Daoy (cell line): ENCODE measurements at regions not wholly inside any gene's neighbourhood (a gene's known extent, or its start where the extent isn't known, plus 50 kb on each side); places are given as distances from the start of the nearest gene placed in this dataset.

Experiments
- DNase-seq: peaks from one replicate; pipeline ENCODE4 v3.0.0-alpha.2; 2015; ENCODE audit warnings: low read depth

DNA sequence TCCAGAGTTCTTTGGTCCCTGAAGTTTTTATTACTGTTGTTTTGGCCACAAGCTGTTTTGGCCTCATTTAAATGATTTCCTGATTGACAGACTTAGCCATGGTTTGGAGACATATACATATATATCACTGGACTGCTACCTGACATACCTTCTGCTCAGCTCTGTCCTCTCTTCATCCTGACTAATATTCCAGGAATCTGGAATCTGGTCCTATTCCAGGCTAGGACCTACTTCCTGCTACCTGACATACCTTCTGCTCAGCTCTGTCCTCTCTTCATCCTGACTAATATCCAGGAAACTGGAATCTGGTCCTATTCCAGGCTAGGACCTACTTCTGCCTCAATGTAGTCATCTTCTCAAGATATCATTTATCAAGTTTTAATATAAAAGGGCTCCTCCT, 724.4 kb upstream of the ROBO1 start:
- no peak for DNase-seq

- no peak for DNase-seq
These were observed 705.2 kb upstream of the ROBO1 start for GRCh38 chr3:80472961-80473360.

- no peak for DNase-seq
These were observed 704.7 kb upstream of the ROBO1 start for GRCh38 chr3:80472459-80472858.

GRCh38 chr3:80470433-80470832, 702.6 kb upstream of the ROBO1 start:
- no peak for DNase-seq

DNA sequence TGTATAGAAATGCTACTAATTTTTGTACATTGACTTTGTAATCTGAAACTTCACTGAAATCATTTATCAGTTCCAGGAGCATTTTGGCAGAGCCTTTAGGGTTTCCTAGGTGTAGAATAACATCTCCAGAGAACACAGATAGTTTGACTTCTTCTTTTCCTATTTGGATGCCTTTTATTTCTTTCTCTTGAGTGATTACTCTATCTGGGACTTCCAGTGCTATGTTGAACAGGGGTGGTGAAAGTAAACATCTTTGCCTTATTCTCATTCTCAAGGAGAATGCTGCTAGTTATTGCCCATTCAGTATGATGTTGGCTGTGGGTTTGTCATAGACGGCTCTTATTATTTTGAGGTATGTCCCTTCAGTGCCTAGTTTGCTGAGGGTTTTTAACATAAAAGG, 697.9 kb upstream of the ROBO1 start:
- DNase-seq = no peak

- no peak for DNase-seq
These were observed 683.6 kb upstream of the ROBO1 start for GRCh38 chr3:80451393-80451792.

DNA sequence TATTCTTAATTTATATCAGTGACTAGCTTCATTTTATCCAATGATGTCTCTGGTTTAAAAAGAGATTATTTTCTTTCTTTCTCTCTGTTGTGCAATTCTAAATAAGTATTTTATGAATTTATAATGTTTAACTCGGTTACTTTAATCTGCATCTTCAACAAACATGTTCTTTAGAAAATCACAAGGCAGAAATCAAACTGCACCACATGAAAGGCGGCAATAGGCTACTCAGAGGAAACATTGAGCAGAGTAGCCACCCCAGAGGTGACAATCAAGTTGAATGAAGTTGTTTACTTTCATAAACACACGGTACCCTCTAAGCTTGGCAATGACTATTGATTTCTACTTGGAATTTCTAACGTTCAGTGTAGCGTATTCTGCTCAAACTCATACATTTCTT, 677.8 kb upstream of the ROBO1 start:
- no peak for DNase-seq

GRCh38 chr3:80445053-80445452, 677.3 kb upstream of the ROBO1 start:
- no peak for DNase-seq

GRCh38 chr3:80439490-80439889, 671.7 kb upstream of the ROBO1 start:
- DNase-seq = no peak

GRCh38 chr3:80434366-80434765, 666.6 kb upstream of the ROBO1 start:
- no peak for DNase-seq

DNA sequence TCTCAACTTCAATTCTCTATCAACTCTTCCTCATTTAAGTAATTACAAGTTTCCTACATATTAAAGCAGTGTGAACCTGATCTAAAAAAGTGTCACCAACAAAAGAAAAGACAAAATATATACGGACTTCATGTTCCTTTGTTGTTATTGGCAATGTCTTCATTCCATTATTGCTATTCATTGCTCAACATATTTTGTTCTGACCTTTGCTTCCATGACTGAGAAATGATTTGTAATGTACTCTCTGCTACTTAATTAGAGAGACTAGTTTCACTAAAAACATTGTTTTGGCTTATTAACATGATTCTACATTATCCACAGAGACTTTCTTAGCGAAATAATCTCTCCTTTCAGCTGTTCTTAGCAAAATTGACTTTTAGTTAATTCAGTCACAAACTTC, 657.2 kb upstream of the ROBO1 start:
- DNase-seq = no peak

DNA sequence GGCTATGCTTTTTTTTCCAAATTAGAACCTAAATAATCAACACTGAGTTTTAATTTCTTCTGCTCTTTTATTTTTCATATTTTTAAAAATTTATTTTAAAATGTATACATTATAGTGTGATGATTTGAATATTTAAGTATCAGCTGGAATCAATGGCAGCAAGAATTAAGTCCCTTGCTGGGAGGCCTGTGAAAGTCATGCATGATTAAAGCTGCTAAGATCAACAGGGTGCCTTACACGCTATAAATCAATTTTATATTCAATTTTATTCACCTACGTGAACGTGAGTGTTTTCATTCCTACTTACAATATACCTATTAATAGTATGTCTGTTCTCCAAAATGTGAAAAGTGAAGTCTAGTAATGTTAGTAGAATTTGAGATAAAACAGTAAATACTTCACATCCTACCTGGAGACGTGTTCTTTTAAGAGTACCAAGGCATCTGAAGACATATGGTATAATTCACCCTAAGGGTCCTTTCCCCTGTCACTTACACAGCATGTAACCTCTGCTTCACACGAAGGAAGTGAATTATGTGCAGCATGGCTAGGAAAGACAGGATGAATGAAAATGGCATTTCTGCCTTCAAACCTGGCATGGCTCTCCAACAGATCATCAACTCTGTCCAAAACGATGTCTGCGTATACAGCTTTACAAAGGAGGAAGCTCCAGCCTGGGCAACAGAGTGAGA, 640.4 kb upstream of the ROBO1 start:
- no peak for DNase-seq

GRCh38 chr3:80405618-80406017, 637.8 kb upstream of the ROBO1 start:
- DNase-seq = no peak

DNA sequence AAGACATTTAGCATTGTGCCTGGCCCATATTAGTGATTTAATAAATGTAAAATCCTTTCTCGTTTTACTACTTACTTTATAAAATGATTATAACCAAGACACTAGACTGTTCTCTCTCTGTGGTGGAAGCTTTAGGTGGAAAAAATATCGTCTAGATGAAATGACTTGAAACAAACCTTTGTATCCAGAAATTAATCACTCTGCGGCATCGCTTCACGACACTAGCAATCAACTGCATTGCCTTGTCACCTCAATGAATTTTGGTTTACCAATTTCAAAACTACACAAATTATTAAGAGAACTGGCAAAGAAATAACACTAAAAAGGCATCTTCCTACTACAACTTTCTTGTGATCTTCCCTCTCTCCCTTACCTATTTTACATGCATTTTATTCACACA, 627.2 kb upstream of the ROBO1 start:
- DNase-seq = no peak

DNA sequence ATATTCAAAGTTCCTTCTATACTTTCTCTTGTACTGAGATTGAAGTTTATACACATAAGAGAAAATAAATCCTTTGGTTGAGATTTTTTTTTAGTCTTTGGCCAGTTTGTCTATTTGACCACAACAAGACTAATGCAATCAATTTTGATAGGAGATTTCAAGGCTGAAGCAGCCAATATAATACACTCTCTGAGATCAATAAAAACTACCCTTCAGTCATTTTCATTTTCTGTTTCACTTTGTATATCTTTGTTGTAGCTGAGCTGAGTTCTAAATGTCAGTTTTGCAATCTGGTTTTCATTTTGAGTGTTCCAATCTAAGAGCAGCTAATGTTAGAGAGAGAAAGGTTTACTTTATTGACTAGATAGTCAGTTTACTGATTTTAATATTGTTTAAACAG, 623.8 kb upstream of the ROBO1 start:
- DNase-seq = no peak

DNA sequence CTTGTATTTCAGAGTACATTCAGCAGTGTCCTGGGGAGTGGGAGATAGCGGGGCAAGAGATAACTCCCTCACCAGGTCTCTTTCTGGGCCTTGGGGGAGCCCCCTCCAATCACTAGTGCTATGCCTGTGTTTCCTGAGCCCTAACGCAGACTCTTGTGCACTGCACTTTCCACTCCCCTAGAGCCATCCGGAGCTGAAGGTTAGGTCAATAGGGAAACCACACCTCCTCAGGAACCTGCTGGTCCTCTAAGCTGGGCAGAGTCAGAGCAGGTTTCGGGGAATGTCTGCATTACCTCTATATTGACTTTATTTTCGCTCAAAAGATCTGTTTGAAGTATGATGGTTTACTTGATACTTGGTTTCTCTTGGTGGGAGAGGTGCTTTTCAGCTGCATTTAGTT, 617.0 kb upstream of the ROBO1 start:
- DNase-seq = no peak

GRCh38 chr3:80374423-80374822, 606.6 kb upstream of the ROBO1 start:
- DNase-seq = no peak

DNA sequence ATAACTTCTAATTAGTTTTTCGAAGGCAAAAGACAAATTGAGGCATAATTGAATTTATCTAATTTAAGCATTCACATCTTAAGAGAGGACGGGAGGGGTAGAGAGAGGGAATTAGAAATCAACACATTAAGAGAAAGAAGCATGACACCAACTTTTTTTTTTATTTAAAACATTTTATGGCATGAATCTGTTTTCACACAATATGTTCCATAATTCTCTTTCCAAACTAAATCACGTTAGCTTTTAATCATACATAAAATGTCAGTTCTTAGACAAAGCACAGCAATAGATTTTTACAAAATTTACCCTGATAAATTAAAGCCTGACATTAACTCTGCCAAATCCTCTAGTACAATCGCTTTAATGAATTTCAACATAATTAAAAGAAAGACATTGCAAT, 600.8 kb upstream of the ROBO1 start:
- no peak for DNase-seq

DNA sequence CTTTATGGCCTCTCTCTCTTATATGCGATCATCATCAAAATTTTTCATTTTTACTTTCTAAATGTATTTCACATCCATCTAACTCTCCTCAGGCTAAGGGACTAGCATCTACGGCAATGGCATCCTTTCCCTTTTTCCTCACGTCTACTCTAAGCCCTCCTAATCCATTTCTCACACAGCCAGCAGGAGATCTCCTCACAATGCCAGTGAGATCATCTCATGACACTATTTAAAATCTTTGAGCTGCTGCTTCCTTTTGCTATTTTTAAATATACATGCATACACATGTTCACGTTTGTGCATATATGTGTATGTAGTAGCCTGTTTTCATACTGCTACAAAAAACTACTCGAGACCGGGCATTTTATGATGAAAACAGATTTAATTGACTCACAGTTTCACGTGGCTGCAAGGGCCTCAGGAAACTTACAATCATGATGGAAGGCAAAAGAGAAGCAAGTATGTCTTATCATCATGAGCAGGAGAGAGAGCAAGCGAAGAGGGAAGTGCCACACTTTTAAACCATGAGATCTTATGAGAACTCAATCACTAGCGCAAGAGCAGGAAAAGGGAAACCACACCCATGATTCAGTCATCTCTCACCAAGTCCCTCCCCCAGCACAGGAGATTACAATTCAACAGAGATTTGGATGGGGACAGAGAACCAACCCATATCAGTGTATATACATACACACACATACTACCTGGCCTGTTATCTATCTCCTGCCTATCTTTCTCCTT, 599.2 kb upstream of the ROBO1 start:
- no peak for DNase-seq

GRCh38 chr3:80357761-80358160, 590.0 kb upstream of the ROBO1 start:
- no peak for DNase-seq

- no peak for DNase-seq
These were observed 587.3 kb upstream of the ROBO1 start for GRCh38 chr3:80355144-80355543.

- no peak for DNase-seq
These were observed 583.4 kb upstream of the ROBO1 start for GRCh38 chr3:80351201-80351600.

GRCh38 chr3:80350771-80351170, 583.0 kb upstream of the ROBO1 start:
- DNase-seq = no peak

DNA sequence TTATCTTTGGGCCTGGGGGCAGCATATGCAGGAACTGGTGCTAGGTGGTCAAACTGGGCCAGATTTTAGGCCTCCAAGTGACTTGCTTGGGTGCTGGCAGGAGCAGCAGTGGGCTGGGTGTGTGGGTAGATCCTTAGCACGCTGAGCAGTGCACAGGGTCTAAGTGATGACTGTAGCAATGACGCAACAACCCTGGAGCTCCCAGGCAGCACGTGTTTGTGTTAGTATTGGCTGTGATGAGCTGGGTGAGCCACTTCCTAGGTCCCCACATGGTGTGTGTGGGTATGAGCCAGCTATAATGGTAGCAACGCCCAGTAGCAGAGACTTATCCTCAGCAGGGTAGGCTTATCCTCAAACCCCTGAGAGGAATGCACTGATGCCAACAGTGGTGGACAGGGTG, 570.6 kb upstream of the ROBO1 start:
- DNase-seq = peak; percentile 3
